ENCODE measurements at regions not wholly inside any gene's neighbourhood (a gene's known extent, or its start where the extent isn't known, plus 50 kb on each side); places are given as distances from the start of the nearest gene placed in this dataset.

GRCh38 chr15:79185199-79185598 is 94.6 kb upstream of the RASGRF1 start:
- TF ChIP-seq ARID3A (IDR thresholded peaks at IDR 0.05; ENCODE audit: borderline replicate concordance, low read depth, low read length) (no peak), IRF2 (CRISPR knock-in tag; IDR thresholded peaks at IDR 0.05) (no peak), ZNF408 (CRISPR knock-in tag; IDR thresholded peaks at IDR 0.05; ENCODE audit: low read depth) (no peak), FOXA3 (CRISPR knock-in tag; conservative IDR thresholded peaks at IDR 0.05 in 1 of 2, IDR thresholded peaks at IDR 0.05 in 1 of 2) (no peak), SRSF3 (IDR thresholded peaks at IDR 0.05; ENCODE audit: insufficient read depth, low read length) (no peak), NFRKB (IDR thresholded peaks at IDR 0.05; ENCODE audit: low read depth) (no peak), SIN3A (IDR thresholded peaks at IDR 0.05; ENCODE audit: borderline replicate concordance in 2 of 2, control insufficient read depth in 1 of 2, low read depth in 2 of 2, low read length in 2 of 2) (no peak), TCF7L2 (IDR thresholded peaks at IDR 0.05; ENCODE audit: low read depth, low read length) (no peak), GTF2F1 (IDR thresholded peaks at IDR 0.05; ENCODE audit: low read depth, low read length) (no peak), ZBTB2 (IDR thresholded peaks at IDR 0.05) (no peak)
